HCT116 (cell line): ENCODE measurements at regions not wholly inside any gene's neighbourhood (a gene's known extent, or its start where the extent isn't known, plus 50 kb on each side); places are given as distances from the start of the nearest gene placed in this dataset.

Experiments used
- CEBPB ChIP-seq: IDR thresholded peaks from 2 replicates; pipeline ENCODE4 v1.6.1; 2012; ENCODE audit warnings: low read depth
- EZH2 ChIP-seq: fragments of 200-600 bp; sonication (generic); IDR thresholded peaks from 2 replicates; pipeline ENCODE4 v1.6.1; 2017; ENCODE audit warnings: antibody characterized with exemption, mixed run types
- FOSL1 ChIP-seq: IDR thresholded peaks from 2 replicates; pipeline ENCODE4 v1.6.1; 2012; ENCODE audit warnings: low read depth
- POLR2AphosphoS5 ChIP-seq: IDR thresholded peaks from 2 replicates; pipeline ENCODE4 v1.6.1; 2011; ENCODE audit warnings: mild to moderate bottlenecking, low read depth, low read length, moderate library complexity
- RAD21 ChIP-seq: IDR thresholded peaks from 2 replicates; pipeline ENCODE4 v1.6.1; 2012; ENCODE audit warnings: low read depth, mild to moderate bottlenecking
- SP1 ChIP-seq: IDR thresholded peaks from 2 replicates; pipeline ENCODE4 v1.6.1; 2012; ENCODE audit warnings: low read depth
- TCF7L2 ChIP-seq: IDR thresholded peaks from 2 replicates; pipeline ENCODE4 v1.7.0; 2011; ENCODE audit warnings: borderline replicate concordance, inconsistent platforms; ENCODE audit not compliant: insufficient read depth, insufficient read length; ENCODE audit errors: extremely low read depth
- TF ChIP-seq, protein P1 (sequence below): IDR thresholded peaks from 2 replicates; pipeline ENCODE4 v1.6.1; 2012
- TF ChIP-seq, protein P2 (sequence below), 3 experiments: fragments of 200-600 bp in 1 of 3; sonication (generic) in 1 of 3; IDR thresholded peaks in 2 of 3; conservative IDR thresholded peaks in 1 of 3; 2 replicates each; pipeline ENCODE4 v1.5.1; 2012 to 2017; ENCODE audit warnings: low read depth in 2 of 3, low read length in 2 of 3, antibody characterized with exemption in 1 of 3, borderline replicate concordance in 1 of 3, control low read depth in 1 of 3, mild to moderate bottlenecking in 1 of 3, mixed read lengths in 1 of 3, mixed run types in 1 of 3, moderate library complexity in 1 of 3; ENCODE audit not compliant: insufficient read depth in 1 of 3
- TF ChIP-seq, protein P3 (sequence below): IDR thresholded peaks from 2 replicates; pipeline ENCODE4 v1.6.1; 2012

DNA sequence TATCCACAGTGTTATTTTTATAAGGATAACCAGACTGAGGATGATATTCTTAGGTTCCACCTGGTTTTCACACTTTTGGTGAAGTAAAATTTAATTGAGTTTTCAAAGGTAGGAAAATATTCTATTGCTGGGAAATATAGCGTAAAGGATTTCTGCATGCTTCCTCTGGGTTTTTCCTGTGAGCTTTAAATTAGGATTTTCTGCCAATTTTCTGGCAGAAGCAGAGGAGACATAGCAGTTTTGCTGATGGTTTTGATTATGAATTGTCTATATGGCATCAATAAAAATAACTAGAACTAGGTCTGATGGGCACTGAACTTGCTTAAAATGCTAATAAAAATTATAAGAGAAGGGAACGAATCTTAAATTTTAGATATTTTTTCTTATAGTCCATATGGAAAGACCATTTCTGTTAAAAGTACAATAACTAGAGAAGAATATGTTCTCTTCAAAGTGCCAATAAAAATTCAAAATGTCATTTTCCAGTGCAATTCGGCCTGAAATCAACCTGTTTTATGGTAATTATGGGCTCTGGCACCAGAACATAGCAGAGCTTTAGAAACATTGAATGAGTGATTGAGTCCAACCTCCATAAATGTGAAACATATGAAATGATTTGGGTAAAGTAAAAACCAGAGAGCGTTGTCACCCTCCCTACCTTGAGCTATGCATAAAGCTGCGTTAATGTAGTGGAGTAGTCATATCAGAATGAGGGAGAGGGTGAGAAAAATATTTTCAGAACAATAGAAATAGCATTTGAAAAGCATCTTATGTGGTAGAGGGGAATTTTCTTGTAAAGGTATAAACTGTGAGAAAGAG is 279.7 kb downstream of the SPRY1 start:
- TF ChIP-seq, protein P1, sequence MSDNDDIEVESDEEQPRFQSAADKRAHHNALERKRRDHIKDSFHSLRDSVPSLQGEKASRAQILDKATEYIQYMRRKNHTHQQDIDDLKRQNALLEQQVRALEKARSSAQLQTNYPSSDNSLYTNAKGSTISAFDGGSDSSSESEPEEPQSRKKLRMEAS: no peak
- TF ChIP-seq, protein P2, sequence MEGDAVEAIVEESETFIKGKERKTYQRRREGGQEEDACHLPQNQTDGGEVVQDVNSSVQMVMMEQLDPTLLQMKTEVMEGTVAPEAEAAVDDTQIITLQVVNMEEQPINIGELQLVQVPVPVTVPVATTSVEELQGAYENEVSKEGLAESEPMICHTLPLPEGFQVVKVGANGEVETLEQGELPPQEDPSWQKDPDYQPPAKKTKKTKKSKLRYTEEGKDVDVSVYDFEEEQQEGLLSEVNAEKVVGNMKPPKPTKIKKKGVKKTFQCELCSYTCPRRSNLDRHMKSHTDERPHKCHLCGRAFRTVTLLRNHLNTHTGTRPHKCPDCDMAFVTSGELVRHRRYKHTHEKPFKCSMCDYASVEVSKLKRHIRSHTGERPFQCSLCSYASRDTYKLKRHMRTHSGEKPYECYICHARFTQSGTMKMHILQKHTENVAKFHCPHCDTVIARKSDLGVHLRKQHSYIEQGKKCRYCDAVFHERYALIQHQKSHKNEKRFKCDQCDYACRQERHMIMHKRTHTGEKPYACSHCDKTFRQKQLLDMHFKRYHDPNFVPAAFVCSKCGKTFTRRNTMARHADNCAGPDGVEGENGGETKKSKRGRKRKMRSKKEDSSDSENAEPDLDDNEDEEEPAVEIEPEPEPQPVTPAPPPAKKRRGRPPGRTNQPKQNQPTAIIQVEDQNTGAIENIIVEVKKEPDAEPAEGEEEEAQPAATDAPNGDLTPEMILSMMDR (IDR thresholded peaks at IDR 0.05 in 2 of 3, conservative IDR thresholded peaks at IDR 0.05 in 1 of 3; ENCODE audit: borderline replicate concordance in 1 of 3, insufficient read depth in 1 of 3, low read depth in 2 of 3, low read length in 2 of 3): no peak
- TF ChIP-seq, protein P3, sequence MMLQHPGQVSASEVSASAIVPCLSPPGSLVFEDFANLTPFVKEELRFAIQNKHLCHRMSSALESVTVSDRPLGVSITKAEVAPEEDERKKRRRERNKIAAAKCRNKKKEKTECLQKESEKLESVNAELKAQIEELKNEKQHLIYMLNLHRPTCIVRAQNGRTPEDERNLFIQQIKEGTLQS: no peak
- TF ChIP-seq POLR2AphosphoS5 (no peak), CEBPB (no peak), TCF7L2 (no peak), SP1 (no peak), FOSL1 (no peak), EZH2 (no peak), RAD21 (no peak)
